ENCODE measurements at regions not wholly inside any gene's neighbourhood (a gene's known extent, or its start where the extent isn't known, plus 50 kb on each side); places are given as distances from the start of the nearest gene placed in this dataset.

DNA sequence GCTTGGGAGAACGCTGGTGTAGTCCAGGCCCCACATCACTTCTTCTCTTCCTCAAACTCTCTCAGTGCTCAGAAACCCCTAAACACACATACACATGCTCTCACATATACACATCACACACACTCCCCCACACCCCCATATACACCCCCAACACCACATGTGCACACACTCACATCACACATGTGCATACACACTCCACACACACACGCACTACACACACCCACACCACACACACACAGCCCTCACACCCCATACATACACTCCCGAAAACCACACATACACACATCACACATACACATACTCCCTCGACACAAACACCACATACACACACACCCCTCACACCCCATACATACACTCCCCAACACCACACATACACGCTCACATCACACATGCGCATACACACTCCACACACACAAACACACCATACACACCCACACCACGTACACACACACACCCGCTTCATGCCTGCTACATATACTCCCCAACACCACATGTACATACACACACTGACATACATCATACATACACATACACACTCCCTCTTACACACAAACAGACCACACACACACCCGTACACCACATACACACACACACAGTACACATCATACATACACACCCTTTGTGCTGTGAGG lies 110.3 kb upstream of the TMEM170B start:
- H3K4me3 ChIP-seq (ENCODE audit: low read length) = no peak overlapping the region
- no peak for DNase-seq

DNA sequence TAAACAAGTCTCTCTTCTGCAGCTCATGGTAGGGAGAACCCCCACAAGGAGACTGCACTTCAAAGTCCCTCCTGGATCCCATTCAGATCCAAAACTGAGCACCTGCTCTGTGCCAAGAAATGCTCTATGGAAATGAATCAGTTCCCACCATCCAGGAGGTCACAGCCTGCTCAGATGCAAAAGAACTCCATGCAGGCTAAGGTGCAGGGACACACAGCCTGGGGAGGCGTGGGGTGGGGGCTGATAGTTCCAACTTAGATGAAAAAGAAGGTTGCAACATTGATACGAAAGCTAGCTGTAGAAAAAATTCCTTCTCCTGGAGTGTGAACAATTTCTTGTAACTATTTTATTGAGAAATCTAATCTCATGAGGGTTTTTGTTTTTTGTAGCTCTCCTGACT lies 111.0 kb upstream of the TMEM170B start:
- Histone ChIP-seq H3K27ac (ENCODE audit: low read length) (no peak overlapping the region), H2AFZ (ENCODE audit: low read length) (no peak overlapping the region), H3K79me2 (ENCODE audit: low read length) (no peaks in the 10 kb centered on the region), H3K4me2 (ENCODE audit: low read depth, low read length) (no peak overlapping the region), H3K36me3 (replicated peaks; ENCODE audit: insufficient read depth, low read length) (no peaks in the 10 kb centered on the region), H3K4me3 (ENCODE audit: low read length) (no peak overlapping the region), H3F3A (ENCODE audit: insufficient read depth, low read length) (no peaks in the 10 kb centered on the region), H3K27me3 (replicated peaks; ENCODE audit: insufficient read depth, low read length) (no peaks in the 10 kb centered on the region), H4K20me1 (ENCODE audit: insufficient read depth, low read length) (no peaks in the 10 kb centered on the region), H3K9me2 (replicated peaks; ENCODE audit: insufficient read depth, low read length) (no peaks in the 10 kb centered on the region), H3K9me3 (replicated peaks; ENCODE audit: insufficient read depth, low read length) (no peaks in the 10 kb centered on the region), H3K4me1 (ENCODE audit: low read length) (peaks cover 8% of the 10 kb centered on the region; the same call in 1 of the 2 replicates), H3K9ac (ENCODE audit: low read length) (no peak overlapping the region)
- no peak for DNase-seq
- TF ChIP-seq EZH2phosphoT487 (IDR thresholded peaks at IDR 0.05; ENCODE audit: low read length) = no peak
- no peak for TF ChIP-seq EZH2 (optimal IDR thresholded peaks at IDR 0.05; ENCODE audit: low read depth, low read length)
- TF ChIP-seq, protein P1, sequence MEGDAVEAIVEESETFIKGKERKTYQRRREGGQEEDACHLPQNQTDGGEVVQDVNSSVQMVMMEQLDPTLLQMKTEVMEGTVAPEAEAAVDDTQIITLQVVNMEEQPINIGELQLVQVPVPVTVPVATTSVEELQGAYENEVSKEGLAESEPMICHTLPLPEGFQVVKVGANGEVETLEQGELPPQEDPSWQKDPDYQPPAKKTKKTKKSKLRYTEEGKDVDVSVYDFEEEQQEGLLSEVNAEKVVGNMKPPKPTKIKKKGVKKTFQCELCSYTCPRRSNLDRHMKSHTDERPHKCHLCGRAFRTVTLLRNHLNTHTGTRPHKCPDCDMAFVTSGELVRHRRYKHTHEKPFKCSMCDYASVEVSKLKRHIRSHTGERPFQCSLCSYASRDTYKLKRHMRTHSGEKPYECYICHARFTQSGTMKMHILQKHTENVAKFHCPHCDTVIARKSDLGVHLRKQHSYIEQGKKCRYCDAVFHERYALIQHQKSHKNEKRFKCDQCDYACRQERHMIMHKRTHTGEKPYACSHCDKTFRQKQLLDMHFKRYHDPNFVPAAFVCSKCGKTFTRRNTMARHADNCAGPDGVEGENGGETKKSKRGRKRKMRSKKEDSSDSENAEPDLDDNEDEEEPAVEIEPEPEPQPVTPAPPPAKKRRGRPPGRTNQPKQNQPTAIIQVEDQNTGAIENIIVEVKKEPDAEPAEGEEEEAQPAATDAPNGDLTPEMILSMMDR (IDR thresholded peaks at IDR 0.05; ENCODE audit: low read length) = no peak

More for the DNA sequence above, 110.3 kb upstream of the TMEM170B start:
- H3K9me2 ChIP-seq (replicated peaks; ENCODE audit: insufficient read depth, low read length) = no peaks in the 10 kb centered on the region
- H3K36me3 ChIP-seq (replicated peaks; ENCODE audit: insufficient read depth, low read length) = no peaks in the 10 kb centered on the region
- no peaks in the 10 kb centered on the region for H3F3A ChIP-seq (ENCODE audit: insufficient read depth, low read length)
- H3K4me1 ChIP-seq (ENCODE audit: low read length) = peaks cover 8% of the 10 kb centered on the region; the same call in 1 of the 2 replicates
- no peaks in the 10 kb centered on the region for H3K27me3 ChIP-seq (replicated peaks; ENCODE audit: insufficient read depth, low read length)
- H3K9ac ChIP-seq (ENCODE audit: low read length) = no peak overlapping the region
- H3K79me2 ChIP-seq (ENCODE audit: low read length) = no peaks in the 10 kb centered on the region
- H3K4me2 ChIP-seq (ENCODE audit: low read depth, low read length) = no peak overlapping the region
- H3K27ac ChIP-seq (ENCODE audit: low read length) = no peak overlapping the region
- TF ChIP-seq, protein P1 (IDR thresholded peaks at IDR 0.05; ENCODE audit: low read length) = no peak
- TF ChIP-seq EZH2 (optimal IDR thresholded peaks at IDR 0.05; ENCODE audit: low read depth, low read length) = no peak
- no peak for TF ChIP-seq EZH2phosphoT487 (IDR thresholded peaks at IDR 0.05; ENCODE audit: low read length)
- H4K20me1 ChIP-seq (ENCODE audit: insufficient read depth, low read length) = no peaks in the 10 kb centered on the region
- no peaks in the 10 kb centered on the region for H3K9me3 ChIP-seq (replicated peaks; ENCODE audit: insufficient read depth, low read length)
- H2AFZ ChIP-seq (ENCODE audit: low read length) = no peak overlapping the region

DNA sequence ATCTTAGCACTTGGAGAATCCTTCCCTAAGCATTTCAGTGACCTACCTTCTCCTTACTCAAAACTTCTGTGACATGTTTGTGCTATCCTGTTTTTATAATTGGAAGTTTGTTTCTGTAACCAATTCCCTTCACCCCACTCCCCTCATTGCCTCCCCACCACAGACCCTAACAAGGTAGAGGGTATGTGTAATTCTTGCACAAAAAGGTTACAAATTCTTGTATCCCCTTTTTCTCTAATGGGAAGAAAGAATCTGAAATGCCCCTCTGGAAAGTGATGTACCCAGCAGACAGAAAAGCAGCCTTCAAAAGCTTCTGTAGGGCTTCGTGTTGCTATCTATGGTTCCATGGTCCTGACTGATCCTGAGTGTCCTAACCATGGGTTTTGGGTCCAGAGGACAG lies 111.7 kb upstream of the TMEM170B start:
- Histone ChIP-seq H3K4me1 (ENCODE audit: low read length) (peaks cover 8% of the 10 kb centered on the region; the same call in 1 of the 2 replicates), H3K36me3 (replicated peaks; ENCODE audit: insufficient read depth, low read length) (no peaks in the 10 kb centered on the region)

More for the DNA sequence above, 111.7 kb upstream of the TMEM170B start:
- TF ChIP-seq EZH2phosphoT487 (IDR thresholded peaks at IDR 0.05; ENCODE audit: low read length) (no peak), EZH2 (optimal IDR thresholded peaks at IDR 0.05; ENCODE audit: low read depth, low read length) (no peak)
- TF ChIP-seq, protein P1 (IDR thresholded peaks at IDR 0.05; ENCODE audit: low read length) = no peak
- H3K9me3 ChIP-seq (replicated peaks; ENCODE audit: insufficient read depth, low read length) = no peaks in the 10 kb centered on the region
- no peak overlapping the region for H3K27ac ChIP-seq (ENCODE audit: low read length)
- H3F3A ChIP-seq (ENCODE audit: insufficient read depth, low read length) = no peaks in the 10 kb centered on the region
- no peak overlapping the region for H2AFZ ChIP-seq (ENCODE audit: low read length)
- no peaks in the 10 kb centered on the region for H3K9me2 ChIP-seq (replicated peaks; ENCODE audit: insufficient read depth, low read length)
- no peaks in the 10 kb centered on the region for H4K20me1 ChIP-seq (ENCODE audit: insufficient read depth, low read length)
- H3K4me2 ChIP-seq (ENCODE audit: low read depth, low read length) = no peak overlapping the region
- no peak for DNase-seq
- H3K4me3 ChIP-seq (ENCODE audit: low read length) = no peak overlapping the region
- H3K27me3 ChIP-seq (replicated peaks; ENCODE audit: insufficient read depth, low read length) = no peaks in the 10 kb centered on the region
- no peak overlapping the region for H3K9ac ChIP-seq (ENCODE audit: low read length)
- H3K79me2 ChIP-seq (ENCODE audit: low read length) = no peaks in the 10 kb centered on the region
